ENCODE measurements at regions not wholly inside any gene's neighbourhood (a gene's known extent, or its start where the extent isn't known, plus 50 kb on each side); places are given as distances from the start of the nearest gene placed in this dataset.

- H2BK120ac ChIP-seq (ENCODE audit: low read depth, low read length): no peak overlapping the region
- no peak overlapping the region for H3K27ac ChIP-seq (replicated peaks; ENCODE audit: low read length)
- H3K79me1 ChIP-seq (ENCODE audit: low read depth, low read length): no peaks in the 10 kb centered on the region
- no peak overlapping the region for H3K9ac ChIP-seq (ENCODE audit: low read depth, low read length, poor library complexity)
- no peak overlapping the region for H2AK5ac ChIP-seq (ENCODE audit: low read depth, low read length)
- H2BK15ac ChIP-seq (ENCODE audit: low read length): no peak overlapping the region
- H3K4me2 ChIP-seq (ENCODE audit: insufficient read depth, low read length, poor library complexity, severe bottlenecking): no peak overlapping the region
- no peak overlapping the region for H3K4me3 ChIP-seq (ENCODE audit: low read length in 2 of 2)
- no peak overlapping the region for H2BK5ac ChIP-seq (ENCODE audit: low read length)
- no peaks in the 10 kb centered on the region for H3K27me3 ChIP-seq (ENCODE audit: control insufficient read depth in 3 of 3, insufficient read depth in 3 of 3, low read depth in 1 of 3, low read length in 3 of 3)
- no peaks in the 10 kb centered on the region for H3K9me3 ChIP-seq (replicated peaks in 1 of 2; ENCODE audit: control insufficient read depth in 2 of 2, insufficient read depth in 1 of 2, low read depth in 1 of 2, low read length in 2 of 2)
- H2AFZ ChIP-seq (ENCODE audit: low read length): no peak overlapping the region
- no peak overlapping the region for H3K18ac ChIP-seq (ENCODE audit: low read length)
- no peak for DNase-seq (ENCODE audit: low spot score)
- H3K23ac ChIP-seq (ENCODE audit: low read depth, low read length, poor library complexity): no peak overlapping the region
- H3K14ac ChIP-seq (ENCODE audit: low read length): no peak overlapping the region
- WGBS, 2 donors (ENCODE audit: extremely low coverage in 2 of 2, insufficient read length in 2 of 2, insufficient replicate concordance in 1 of 2): no CpG with 5 or more reads among the region's 3 CpGs
- H3K4me1 ChIP-seq (ENCODE audit: control insufficient read depth in 2 of 2, insufficient read depth in 1 of 2, low read depth in 1 of 2, low read length in 2 of 2): peaks cover 0 to 1% of the 10 kb centered on the region in 2 donors
- no peaks in the 10 kb centered on the region for H3K36me3 ChIP-seq (replicated peaks in 1 of 2; ENCODE audit: control insufficient read depth in 2 of 2, insufficient read depth in 2 of 2, low read length in 2 of 2)
- no peak overlapping the region for H3K4ac ChIP-seq (ENCODE audit: low read length)
- H2BK12ac ChIP-seq (ENCODE audit: low read length): no peak overlapping the region
- H4K91ac ChIP-seq (ENCODE audit: low read depth, low read length, poor library complexity): no peak overlapping the region
- no peak overlapping the region for H4K8ac ChIP-seq (ENCODE audit: low read depth, low read length)
These were observed 402.0 kb downstream of the MLLT3 start for GRCh38 chr9:20220286-20220685.

DNA sequence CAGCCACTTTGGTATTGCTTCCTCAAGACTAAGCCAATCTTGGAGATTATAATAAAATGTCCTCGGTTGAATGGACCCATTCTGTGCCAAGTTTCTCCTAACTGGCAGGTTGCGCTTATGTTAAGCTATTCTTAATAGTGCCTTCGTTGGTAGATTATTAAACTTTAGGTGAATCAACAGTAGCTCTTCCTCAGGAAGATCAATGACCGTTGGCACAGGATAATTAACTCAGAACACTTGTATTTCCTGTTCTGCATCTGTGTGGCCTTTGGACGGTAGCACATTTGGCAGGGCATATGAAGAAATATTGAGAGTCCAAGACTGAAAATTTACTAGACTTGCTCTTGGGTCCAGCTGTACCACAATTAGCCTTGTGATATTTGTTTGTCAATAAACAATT lies 402.9 kb downstream of the MLLT3 start:
- Histone ChIP-seq H2AFZ (ENCODE audit: low read length) (no peak overlapping the region), H3K9me3 (replicated peaks in 1 of 2; ENCODE audit: control insufficient read depth in 2 of 2, insufficient read depth in 1 of 2, low read depth in 1 of 2, low read length in 2 of 2) (no peaks in the 10 kb centered on the region), H3K9ac (ENCODE audit: low read depth, low read length, poor library complexity) (no peak overlapping the region), H2BK5ac (ENCODE audit: low read length) (no peak overlapping the region), H3K23ac (ENCODE audit: low read depth, low read length, poor library complexity) (no peak overlapping the region), H3K27me3 (ENCODE audit: control insufficient read depth in 3 of 3, insufficient read depth in 3 of 3, low read depth in 1 of 3, low read length in 3 of 3) (no peaks in the 10 kb centered on the region), H4K8ac (ENCODE audit: low read depth, low read length) (no peak overlapping the region), H3K4me3 (ENCODE audit: low read length in 2 of 2) (no peak overlapping the region), H3K4me2 (ENCODE audit: insufficient read depth, low read length, poor library complexity, severe bottlenecking) (no peak overlapping the region), H3K4me1 (ENCODE audit: control insufficient read depth in 2 of 2, insufficient read depth in 1 of 2, low read depth in 1 of 2, low read length in 2 of 2) (peaks cover 0 to 1% of the 10 kb centered on the region in 2 donors), H2BK12ac (ENCODE audit: low read length) (no peak overlapping the region), H2BK15ac (ENCODE audit: low read length) (no peak overlapping the region), H2BK120ac (ENCODE audit: low read depth, low read length) (no peak overlapping the region), H3K27ac (replicated peaks; ENCODE audit: low read length) (no peak overlapping the region), H3K14ac (ENCODE audit: low read length) (no peak overlapping the region), H3K79me1 (ENCODE audit: low read depth, low read length) (no peaks in the 10 kb centered on the region), H3K36me3 (replicated peaks in 1 of 2; ENCODE audit: control insufficient read depth in 2 of 2, insufficient read depth in 2 of 2, low read length in 2 of 2) (no peaks in the 10 kb centered on the region), H3K4ac (ENCODE audit: low read length) (no peak overlapping the region), H4K91ac (ENCODE audit: low read depth, low read length, poor library complexity) (no peak overlapping the region), H3K18ac (ENCODE audit: low read length) (no peak overlapping the region), H2AK5ac (ENCODE audit: low read depth, low read length) (no peak overlapping the region)
- WGBS, 2 donors (ENCODE audit: extremely low coverage in 2 of 2, insufficient read length in 2 of 2, insufficient replicate concordance in 1 of 2): no CpG with 5 or more reads among the region's 5 CpGs
- no peak for DNase-seq (ENCODE audit: low spot score)

DNA sequence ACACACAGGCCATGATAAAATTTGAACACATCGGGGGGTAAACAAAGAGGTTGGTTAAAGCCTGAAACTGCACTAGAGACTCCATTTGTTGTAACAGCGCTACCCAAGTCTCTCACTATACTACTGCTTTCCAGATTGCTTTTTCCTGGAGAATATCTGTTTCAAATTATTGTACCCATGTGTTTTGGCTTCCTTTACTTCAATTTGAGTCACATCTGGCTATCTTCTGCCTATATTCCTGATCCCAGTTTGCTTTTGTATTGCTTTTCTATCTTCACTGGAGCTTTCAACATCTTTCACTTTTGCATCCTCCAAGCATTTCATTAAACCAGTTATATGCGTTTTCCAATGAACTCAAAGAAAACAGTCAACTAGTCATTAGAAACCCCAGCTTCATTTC lies 404.7 kb downstream of the MLLT3 start:
- Histone ChIP-seq H3K9ac (ENCODE audit: low read depth, low read length, poor library complexity) (no peak overlapping the region), H2AFZ (ENCODE audit: low read length) (no peak overlapping the region), H3K4me1 (ENCODE audit: control insufficient read depth in 2 of 2, insufficient read depth in 1 of 2, low read depth in 1 of 2, low read length in 2 of 2) (peaks cover 0 to 1% of the 10 kb centered on the region in 2 donors), H3K9me3 (replicated peaks in 1 of 2; ENCODE audit: control insufficient read depth in 2 of 2, insufficient read depth in 1 of 2, low read depth in 1 of 2, low read length in 2 of 2) (no peaks in the 10 kb centered on the region), H3K4me3 (ENCODE audit: low read length in 2 of 2) (no peak overlapping the region), H3K27ac (replicated peaks; ENCODE audit: low read length) (no peak overlapping the region), H3K14ac (ENCODE audit: low read length) (no peak overlapping the region), H3K4me2 (ENCODE audit: insufficient read depth, low read length, poor library complexity, severe bottlenecking) (no peak overlapping the region), H3K79me1 (ENCODE audit: low read depth, low read length) (no peaks in the 10 kb centered on the region), H3K23ac (ENCODE audit: low read depth, low read length, poor library complexity) (no peak overlapping the region), H3K36me3 (replicated peaks in 1 of 2; ENCODE audit: control insufficient read depth in 2 of 2, insufficient read depth in 2 of 2, low read length in 2 of 2) (no peaks in the 10 kb centered on the region), H2BK12ac (ENCODE audit: low read length) (no peak overlapping the region), H4K91ac (ENCODE audit: low read depth, low read length, poor library complexity) (no peak overlapping the region), H3K18ac (ENCODE audit: low read length) (no peak overlapping the region), H3K4ac (ENCODE audit: low read length) (no peak overlapping the region), H2BK5ac (ENCODE audit: low read length) (no peak overlapping the region), H3K27me3 (ENCODE audit: control insufficient read depth in 3 of 3, insufficient read depth in 3 of 3, low read depth in 1 of 3, low read length in 3 of 3) (no peaks in the 10 kb centered on the region), H2BK15ac (ENCODE audit: low read length) (no peak overlapping the region), H2BK120ac (ENCODE audit: low read depth, low read length) (no peak overlapping the region), H4K8ac (ENCODE audit: low read depth, low read length) (no peak overlapping the region), H2AK5ac (ENCODE audit: low read depth, low read length) (no peak overlapping the region)
- no CpG with 5 or more reads among the region's 3 CpGs for WGBS, 2 donors (ENCODE audit: extremely low coverage in 2 of 2, insufficient read length in 2 of 2, insufficient replicate concordance in 1 of 2)
- DNase-seq (ENCODE audit: low spot score): no peak

DNA sequence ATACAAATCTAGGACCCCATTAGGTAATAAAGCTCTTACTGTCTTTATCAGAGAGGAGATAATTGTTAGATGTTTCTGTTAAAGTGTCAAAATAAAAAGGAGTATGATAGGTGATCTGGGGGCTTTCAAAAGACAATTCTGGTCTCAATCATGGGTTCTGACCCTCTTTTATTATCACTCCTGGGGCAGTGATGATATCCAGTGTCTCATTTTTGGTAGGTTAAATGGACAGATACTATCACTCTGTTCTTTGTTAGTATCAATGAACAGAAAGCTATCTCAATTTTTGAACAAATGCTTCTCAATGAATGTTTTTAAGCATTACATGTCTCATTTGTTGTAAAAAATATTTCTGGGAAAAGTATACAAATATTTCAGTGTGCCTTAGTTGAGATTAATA lies 405.9 kb downstream of the MLLT3 start:
- Histone ChIP-seq H2BK12ac (ENCODE audit: low read length) (no peak overlapping the region), H3K9ac (ENCODE audit: low read depth, low read length, poor library complexity) (no peak overlapping the region), H2BK15ac (ENCODE audit: low read length) (no peak overlapping the region), H3K4ac (ENCODE audit: low read length) (no peak overlapping the region), H3K4me1 (ENCODE audit: control insufficient read depth in 2 of 2, insufficient read depth in 1 of 2, low read depth in 1 of 2, low read length in 2 of 2) (peaks cover 0 to 1% of the 10 kb centered on the region in 2 donors), H4K8ac (ENCODE audit: low read depth, low read length) (no peak overlapping the region), H3K27ac (replicated peaks; ENCODE audit: low read length) (no peak overlapping the region), H3K4me2 (ENCODE audit: insufficient read depth, low read length, poor library complexity, severe bottlenecking) (no peak overlapping the region), H2BK120ac (ENCODE audit: low read depth, low read length) (no peak overlapping the region), H2AFZ (ENCODE audit: low read length) (no peak overlapping the region), H3K23ac (ENCODE audit: low read depth, low read length, poor library complexity) (no peak overlapping the region), H3K79me1 (ENCODE audit: low read depth, low read length) (no peaks in the 10 kb centered on the region), H3K4me3 (ENCODE audit: low read length in 2 of 2) (no peak overlapping the region), H4K91ac (ENCODE audit: low read depth, low read length, poor library complexity) (no peak overlapping the region), H3K36me3 (replicated peaks in 1 of 2; ENCODE audit: control insufficient read depth in 2 of 2, insufficient read depth in 2 of 2, low read length in 2 of 2) (no peaks in the 10 kb centered on the region), H2BK5ac (ENCODE audit: low read length) (no peak overlapping the region), H3K9me3 (replicated peaks in 1 of 2; ENCODE audit: control insufficient read depth in 2 of 2, insufficient read depth in 1 of 2, low read depth in 1 of 2, low read length in 2 of 2) (no peaks in the 10 kb centered on the region), H3K14ac (ENCODE audit: low read length) (no peak overlapping the region), H2AK5ac (ENCODE audit: low read depth, low read length) (no peak overlapping the region), H3K27me3 (ENCODE audit: control insufficient read depth in 3 of 3, insufficient read depth in 3 of 3, low read depth in 1 of 3, low read length in 3 of 3) (no peaks in the 10 kb centered on the region), H3K18ac (ENCODE audit: low read length) (no peak overlapping the region)
- no peak for DNase-seq (ENCODE audit: low spot score)

All from neuronal stem cell (in vitro differentiated cells).